ENCODE measurements at regions not wholly inside any gene's neighbourhood (a gene's known extent, or its start where the extent isn't known, plus 50 kb on each side); places are given as distances from the start of the nearest gene placed in this dataset.

- no peak for TF ChIP-seq CTCF (IDR thresholded peaks at IDR 0.05)
- no peak for TF ChIP-seq POLR2A (IDR thresholded peaks at IDR 0.05)
Observed at GRCh38 chr2:207320381-207321159, 154.8 kb upstream of the KLF7 start.

Data from heart left ventricle (tissue), 13 donors.